Neutrophil (primary cell): ENCODE measurements at regions not wholly inside any gene's neighbourhood (a gene's known extent, or its start where the extent isn't known, plus 50 kb on each side); places are given as distances from the start of the nearest gene placed in this dataset.
A peak's percentile ranks its signal among the peaks of the same experiment; 100 is the strongest.

Experiments
- H3K27ac ChIP-seq: fragments of 200-600 bp; sonication (generic); 2 replicates; pipeline ENCODE4 v1.5.1; 2016; ENCODE audit warnings: mild to moderate bottlenecking, moderate library complexity
- H3K27me3 ChIP-seq: fragments of 200-600 bp; sonication (generic); 2 replicates; pipeline ENCODE4 v1.6.0; 2016; ENCODE audit warnings: mild to moderate bottlenecking
- H3K36me3 ChIP-seq: fragments of 200-600 bp; sonication (generic); 2 replicates; pipeline ENCODE4 v1.5.1; 2017
- H3K4me1 ChIP-seq, 2 experiments: fragments of 200-600 bp in 1 of 2; sonication (generic) in 1 of 2; 1 replicate in 1 of 2; 2 replicates in 1 of 2; pipeline versions ENCODE4 v1.5.1 to v1.6.1; 2013 to 2016; ENCODE audit warnings: low read depth in 1 of 2, low read length in 1 of 2, mild to moderate bottlenecking in 1 of 2, moderate library complexity in 1 of 2; ENCODE audit not compliant: control insufficient read depth in 1 of 2, insufficient read depth in 1 of 2
- H3K4me3 ChIP-seq, 2 experiments: fragments of 200-600 bp in 1 of 2; sonication (generic) in 1 of 2; 1 replicate in 1 of 2; 2 replicates in 1 of 2; pipeline ENCODE4 v1.5.1; 2013 to 2016; ENCODE audit warnings: low read depth in 1 of 2, low read length in 1 of 2, mild to moderate bottlenecking in 1 of 2, moderate library complexity in 1 of 2
- H3K9me3 ChIP-seq: fragments of 200-600 bp; sonication (generic); 2 replicates; pipeline ENCODE4 v1.5.1; 2016
- TF ChIP-seq, protein P1 (sequence below): fragments of 200-600 bp; sonication (generic); IDR thresholded peaks from 2 replicates; pipeline ENCODE4 v1.5.1; 2016; ENCODE audit warnings: antibody characterized with exemption

DNA sequence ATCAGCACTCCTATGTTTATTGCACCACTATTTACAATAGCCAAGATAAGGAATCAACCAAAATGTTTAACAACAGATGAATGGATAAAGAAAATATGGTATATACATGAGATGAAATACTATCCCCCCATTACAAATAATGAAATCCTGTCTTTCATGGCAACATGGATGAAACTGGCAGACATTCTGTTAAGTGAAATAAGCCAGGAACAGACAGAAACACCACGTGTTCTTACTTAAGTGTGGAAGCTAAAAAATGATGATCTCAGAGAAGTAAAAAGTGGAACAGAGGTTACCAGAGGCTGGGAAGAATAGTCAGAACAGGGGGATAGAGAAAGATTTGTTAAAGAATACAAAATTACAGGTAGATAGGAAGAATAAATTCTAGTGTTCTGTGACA is 113.7 kb upstream of the MDM1 start:
- Histone ChIP-seq H3K4me3 (no peak overlapping the region), H3K27me3 (no peaks in the 10 kb centered on the region), H3K27ac (no peak overlapping the region), H3K4me1 (peaks cover 16 to 36% of the 10 kb centered on the region in 2 experiments), H3K9me3 (no peaks in the 10 kb centered on the region), H3K36me3 (no peaks in the 10 kb centered on the region)
- TF ChIP-seq, protein P1, sequence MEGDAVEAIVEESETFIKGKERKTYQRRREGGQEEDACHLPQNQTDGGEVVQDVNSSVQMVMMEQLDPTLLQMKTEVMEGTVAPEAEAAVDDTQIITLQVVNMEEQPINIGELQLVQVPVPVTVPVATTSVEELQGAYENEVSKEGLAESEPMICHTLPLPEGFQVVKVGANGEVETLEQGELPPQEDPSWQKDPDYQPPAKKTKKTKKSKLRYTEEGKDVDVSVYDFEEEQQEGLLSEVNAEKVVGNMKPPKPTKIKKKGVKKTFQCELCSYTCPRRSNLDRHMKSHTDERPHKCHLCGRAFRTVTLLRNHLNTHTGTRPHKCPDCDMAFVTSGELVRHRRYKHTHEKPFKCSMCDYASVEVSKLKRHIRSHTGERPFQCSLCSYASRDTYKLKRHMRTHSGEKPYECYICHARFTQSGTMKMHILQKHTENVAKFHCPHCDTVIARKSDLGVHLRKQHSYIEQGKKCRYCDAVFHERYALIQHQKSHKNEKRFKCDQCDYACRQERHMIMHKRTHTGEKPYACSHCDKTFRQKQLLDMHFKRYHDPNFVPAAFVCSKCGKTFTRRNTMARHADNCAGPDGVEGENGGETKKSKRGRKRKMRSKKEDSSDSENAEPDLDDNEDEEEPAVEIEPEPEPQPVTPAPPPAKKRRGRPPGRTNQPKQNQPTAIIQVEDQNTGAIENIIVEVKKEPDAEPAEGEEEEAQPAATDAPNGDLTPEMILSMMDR = no peak

- no peaks in the 10 kb centered on the region for H3K36me3 ChIP-seq
- peaks cover 22 to 42% of the 10 kb centered on the region in 2 experiments for H3K4me1 ChIP-seq
- TF ChIP-seq, protein P1 = no peak
- no peak overlapping the region for H3K27ac ChIP-seq
- no peaks in the 10 kb centered on the region for H3K27me3 ChIP-seq
- no peaks in the 10 kb centered on the region for H3K9me3 ChIP-seq
- H3K4me3 ChIP-seq = no peak overlapping the region
These were observed 114.2 kb upstream of the MDM1 start for GRCh38 chr12:68446384-68446783.

GRCh38 chr12:68446901-68447796 is 115.0 kb upstream of the MDM1 start:
- Histone ChIP-seq H3K4me3 (peak overlapping the region in 1 of 2 experiments; percentile 2), H3K27me3 (no peaks in the 10 kb centered on the region), H3K9me3 (no peaks in the 10 kb centered on the region), H3K4me1 (peaks cover 30 to 50% of the 10 kb centered on the region in 2 experiments), H3K36me3 (no peaks in the 10 kb centered on the region), H3K27ac (peak overlapping the region; percentile 25)
- TF ChIP-seq, protein P1 = no peak

DNA sequence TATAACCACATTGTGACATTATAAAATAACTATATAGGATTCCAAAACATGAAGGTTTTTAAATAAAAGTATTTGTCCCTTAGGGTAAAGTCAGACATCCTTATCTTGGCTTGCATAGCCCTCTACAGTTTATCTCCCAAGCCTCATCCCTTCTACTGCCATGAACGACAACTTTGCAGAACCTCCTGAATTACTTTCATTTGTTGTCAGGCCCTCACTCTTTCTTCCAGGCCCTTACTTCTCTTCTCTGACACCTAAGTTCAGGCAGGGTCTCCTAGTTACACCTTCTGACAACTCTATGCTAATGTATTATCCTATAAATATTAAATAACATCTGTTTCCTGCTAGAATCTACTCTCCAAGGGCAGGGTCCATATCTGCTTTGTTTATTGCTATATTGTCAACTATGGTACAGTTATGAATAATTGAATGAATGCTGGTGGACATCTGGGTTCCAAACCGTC is 115.7 kb upstream of the MDM1 start:
- Histone ChIP-seq H3K4me1 (peaks cover 35 to 55% of the 10 kb centered on the region in 2 experiments), H3K9me3 (no peaks in the 10 kb centered on the region)

GRCh38 chr12:68449196-68449595 is 117.0 kb upstream of the MDM1 start:
- no peaks in the 10 kb centered on the region for H3K9me3 ChIP-seq
- no peaks in the 10 kb centered on the region for H3K27me3 ChIP-seq
- H3K27ac ChIP-seq = no peak overlapping the region
- TF ChIP-seq, protein P1 = no peak
- peaks cover 39 to 61% of the 10 kb centered on the region in 2 experiments for H3K4me1 ChIP-seq
- no peak overlapping the region for H3K4me3 ChIP-seq
- no peaks in the 10 kb centered on the region for H3K36me3 ChIP-seq

More for the DNA sequence above, 115.7 kb upstream of the MDM1 start:
- Histone ChIP-seq H3K27me3 (no peaks in the 10 kb centered on the region), H3K4me3 (no peak overlapping the region), H3K36me3 (no peaks in the 10 kb centered on the region), H3K27ac (peak overlapping the region; percentile 25)
- TF ChIP-seq, protein P1 = no peak
